H7 (cell line): ENCODE measurements at regions not wholly inside any gene's neighbourhood (a gene's known extent, or its start where the extent isn't known, plus 50 kb on each side); places are given as distances from the start of the nearest gene placed in this dataset.

Source experiments
- DNase-seq: peaks from one replicate; pipeline ENCODE4 v3.0.0; 2012
- H3K27me3 ChIP-seq: 2 replicates; pipeline ENCODE4 v1.6.0; 2011; ENCODE audit warnings: mild to moderate bottlenecking, low read length; ENCODE audit not compliant: control insufficient read depth, insufficient read depth
- H3K36me3 ChIP-seq: replicated peaks from 2 replicates; pipeline ENCODE4 v1.5.1; 2011; ENCODE audit warnings: low read length; ENCODE audit not compliant: control insufficient read depth, insufficient read depth
- H3K4me3 ChIP-seq: 2 replicates; pipeline ENCODE4 v1.5.1; 2011; ENCODE audit warnings: low read depth, mild to moderate bottlenecking, control low read depth, low read length, moderate library complexity; ENCODE audit not compliant: insufficient read depth

- no peak overlapping the region for H3K4me3 ChIP-seq
- no peaks in the 10 kb centered on the region for H3K36me3 ChIP-seq
- no peaks in the 10 kb centered on the region for H3K27me3 ChIP-seq
- DNase-seq, result no peak
These were observed 346.9 kb downstream of the RNF144B start for GRCh38 chr6:18733921-18734550.

GRCh38 chr6:18741741-18742140 is 354.6 kb downstream of the RNF144B start:
- H3K4me3 ChIP-seq, result no peak overlapping the region
- DNase-seq, result no peak
- no peaks in the 10 kb centered on the region for H3K36me3 ChIP-seq
- no peaks in the 10 kb centered on the region for H3K27me3 ChIP-seq

GRCh38 chr6:18742406-18742805 is 355.3 kb downstream of the RNF144B start:
- no peak for DNase-seq
- H3K4me3 ChIP-seq, result no peak overlapping the region
- no peaks in the 10 kb centered on the region for H3K36me3 ChIP-seq
- no peaks in the 10 kb centered on the region for H3K27me3 ChIP-seq

- Histone ChIP-seq H3K36me3 (no peaks in the 10 kb centered on the region), H3K27me3 (no peaks in the 10 kb centered on the region), H3K4me3 (no peak overlapping the region)
- DNase-seq, result no peak
These were observed 359.6 kb downstream of the RNF144B start for GRCh38 chr6:18746727-18747126.

- H3K36me3 ChIP-seq, result no peaks in the 10 kb centered on the region
- DNase-seq, result peak; percentile 4
- no peaks in the 10 kb centered on the region for H3K27me3 ChIP-seq
- H3K4me3 ChIP-seq, result no peak overlapping the region
These were observed 361.2 kb downstream of the RNF144B start for GRCh38 chr6:18748314-18748713.

- no peak overlapping the region for H3K4me3 ChIP-seq
- H3K27me3 ChIP-seq, result no peaks in the 10 kb centered on the region
- H3K36me3 ChIP-seq, result no peaks in the 10 kb centered on the region
- DNase-seq, result peak; percentile 10
These were observed 365.3 kb downstream of the RNF144B start for GRCh38 chr6:18752278-18753068.

- no peaks in the 10 kb centered on the region for H3K27me3 ChIP-seq
- H3K4me3 ChIP-seq, result no peak overlapping the region
- no peak for DNase-seq
- no peaks in the 10 kb centered on the region for H3K36me3 ChIP-seq
These were observed 365.9 kb downstream of the RNF144B start for GRCh38 chr6:18753076-18753475.

GRCh38 chr6:18763086-18763485 is 375.9 kb downstream of the RNF144B start:
- H3K36me3 ChIP-seq, result no peaks in the 10 kb centered on the region
- DNase-seq, result no peak
- H3K27me3 ChIP-seq, result no peaks in the 10 kb centered on the region
- no peak overlapping the region for H3K4me3 ChIP-seq

GRCh38 chr6:18784794-18785193 is 397.6 kb downstream of the RNF144B start:
- no peaks in the 10 kb centered on the region for H3K36me3 ChIP-seq
- no peak for DNase-seq
- H3K4me3 ChIP-seq, result no peak overlapping the region
- no peaks in the 10 kb centered on the region for H3K27me3 ChIP-seq

GRCh38 chr6:18785810-18786490 is 398.8 kb downstream of the RNF144B start:
- no peak overlapping the region for H3K4me3 ChIP-seq
- no peaks in the 10 kb centered on the region for H3K36me3 ChIP-seq
- no peak for DNase-seq
- H3K27me3 ChIP-seq, result no peaks in the 10 kb centered on the region

- no peaks in the 10 kb centered on the region for H3K36me3 ChIP-seq
- H3K4me3 ChIP-seq, result no peak overlapping the region
- no peak for DNase-seq
- H3K27me3 ChIP-seq, result no peaks in the 10 kb centered on the region
These were observed 405.7 kb downstream of the RNF144B start for GRCh38 chr6:18792866-18793265.

- Histone ChIP-seq H3K4me3 (no peak overlapping the region), H3K36me3 (no peaks in the 10 kb centered on the region), H3K27me3 (no peaks in the 10 kb centered on the region)
- no peak for DNase-seq
These were observed 408.6 kb downstream of the RNF144B start for GRCh38 chr6:18795726-18796125.

- peak; percentile 4 for DNase-seq
- no peak overlapping the region for H3K4me3 ChIP-seq
These were observed 433.6 kb downstream of the RNF144B start for GRCh38 chr6:18820725-18821124.

GRCh38 chr6:18823782-18824386 is 436.7 kb downstream of the RNF144B start:
- DNase-seq, result peak; percentile 8
- H3K27me3 ChIP-seq, result no peaks in the 10 kb centered on the region
- H3K4me3 ChIP-seq, result no peak overlapping the region
- no peaks in the 10 kb centered on the region for H3K36me3 ChIP-seq

More at GRCh38 chr6:18820725-18821124, 433.6 kb downstream of the RNF144B start:
- H3K36me3 ChIP-seq, result no peaks in the 10 kb centered on the region
- no peaks in the 10 kb centered on the region for H3K27me3 ChIP-seq
